Prostate gland (tissue), 2 donors: ENCODE measurements at regions not wholly inside any gene's neighbourhood (a gene's known extent, or its start where the extent isn't known, plus 50 kb on each side); places are given as distances from the start of the nearest gene placed in this dataset.

Experiments used
- DNase-seq: peaks from one replicate; pipeline ENCODE4 v3.0.0-alpha.2; 2019; ENCODE audit warnings: low spot score
- H3K27ac ChIP-seq, 2 donors: fragments of 200-600 bp; sonication (generic); 2 replicates each; pipeline ENCODE4 v1.5.1; 2017 to 2019
- H3K27me3 ChIP-seq: fragments of 200-600 bp; sonication (generic); replicated peaks from 2 replicates; pipeline ENCODE4 v1.5.1; 2019; ENCODE audit not compliant: insufficient read depth
- H3K36me3 ChIP-seq, 2 donors: fragments of 200-600 bp; sonication (generic); 1 replicate in 1 of 2; 2 replicates in 1 of 2; pipeline versions ENCODE4 v1.5.1 to v1.8.1; 2017 to 2019
- H3K4me1 ChIP-seq: fragments of 200-600 bp; sonication (generic); replicated peaks from 2 replicates; pipeline ENCODE4 v1.5.1; 2019
- H3K4me3 ChIP-seq, 2 donors: fragments of 200-600 bp; sonication (generic); 2 replicates each; pipeline ENCODE4 v1.5.1; 2017 to 2019
- H3K9me3 ChIP-seq: fragments of 200-600 bp; sonication (generic); 2 replicates; pipeline ENCODE4 v1.5.1; 2017
- CTCF ChIP-seq, 4 experiments: fragments of 200-600 bp in 2 of 4; fragments of 450-650 bp in 2 of 4; sonication (generic) in 2 of 4; IDR thresholded peaks; 1 replicate in 3 of 4; 2 replicates in 1 of 4; pipeline ENCODE4 v1.5.1; 2016 to 2019; ENCODE audit warnings: antibody characterized with exemption in 4 of 4, mild to moderate bottlenecking in 2 of 4, moderate library complexity in 2 of 4
- POLR2A ChIP-seq: fragments of 450-650 bp; IDR thresholded peaks from one replicate; pipeline ENCODE4 v1.6.1; 2016; ENCODE audit warnings: antibody characterized with exemption, mild to moderate bottlenecking
- POLR2AphosphoS5 ChIP-seq: sonication (generic); formaldehyde crosslinking; IDR thresholded peaks from one replicate; pipeline ENCODE4 v1.6.1; 2017; ENCODE audit warnings: antibody characterized with exemption
- WGBS: methylation state at CpG from one replicate; pipeline ENCODE4 v1.1.5; 2018; 5-methylcytosine and 5-hydroxymethylcytosine counted together
- intact Hi-C: fragments of 100-400 bp; cut with DNase I; formaldehyde crosslinking; loops from one replicate; pipeline ENCODE4 v1.14.2; 2022

GRCh38 chr11:130526846-130527245 lies 78.4 kb downstream of the ADAMTS15 start:
- Histone ChIP-seq H3K27me3 (no peaks in the 10 kb centered on the region), H3K36me3 (no peaks in the 10 kb centered on the region), H3K9me3 (no peaks in the 10 kb centered on the region), H3K4me1 (no peaks in the 10 kb centered on the region), H3K27ac (no peak overlapping the region), H3K4me3 (no peak overlapping the region)
- WGBS = 96% methylated on average over 3 of the region's 3 CpGs
- TF ChIP-seq CTCF (IDR thresholded peaks at IDR 0.05) = no peak
- TF ChIP-seq POLR2A = no peak
- TF ChIP-seq POLR2AphosphoS5 = no peak
- no peak for DNase-seq
- intact Hi-C loops = no loop called here

GRCh38 chr11:130527636-130528297 lies 79.3 kb downstream of the ADAMTS15 start:
- no peaks in the 10 kb centered on the region for H3K27me3 ChIP-seq
- H3K4me3 ChIP-seq = no peak overlapping the region
- TF ChIP-seq CTCF (IDR thresholded peaks at IDR 0.05) = no peak
- no peak for TF ChIP-seq POLR2A
- TF ChIP-seq POLR2AphosphoS5 = no peak
- WGBS = 85% methylated on average over 5 of the region's 5 CpGs
- no peaks in the 10 kb centered on the region for H3K4me1 ChIP-seq
- H3K27ac ChIP-seq = no peak overlapping the region
- H3K9me3 ChIP-seq = no peaks in the 10 kb centered on the region
- intact Hi-C loops = no loop called here
- H3K36me3 ChIP-seq = no peaks in the 10 kb centered on the region
- no peak for DNase-seq

- Histone ChIP-seq H3K27me3 (no peaks in the 10 kb centered on the region), H3K4me1 (no peaks in the 10 kb centered on the region), H3K4me3 (no peak overlapping the region), H3K36me3 (no peaks in the 10 kb centered on the region), H3K9me3 (no peaks in the 10 kb centered on the region), H3K27ac (no peak overlapping the region)
- no peak for DNase-seq
- intact Hi-C loops = no loop called here
- 75% methylated on average over 15 of the region's 16 CpGs for WGBS
- TF ChIP-seq POLR2A = no peak
- TF ChIP-seq CTCF (IDR thresholded peaks at IDR 0.05) = no peak
- no peak for TF ChIP-seq POLR2AphosphoS5
Measured at GRCh38 chr11:130528298-130529261, 80.1 kb downstream of the ADAMTS15 start.

- TF ChIP-seq POLR2A = no peak
- TF ChIP-seq CTCF (IDR thresholded peaks at IDR 0.05) = no peak
- TF ChIP-seq POLR2AphosphoS5 = no peak
- Histone ChIP-seq H3K27ac (no peak overlapping the region), H3K27me3 (no peaks in the 10 kb centered on the region), H3K4me3 (no peak overlapping the region), H3K36me3 (no peaks in the 10 kb centered on the region), H3K9me3 (no peaks in the 10 kb centered on the region), H3K4me1 (no peaks in the 10 kb centered on the region)
- no peak for DNase-seq
- intact Hi-C loops = no loop called here
- WGBS = 98% methylated on average over 5 of the region's 5 CpGs
Measured at GRCh38 chr11:130529366-130529765, 80.9 kb downstream of the ADAMTS15 start.
